Smooth muscle cell (in vitro differentiated cells): ENCODE measurements at regions not wholly inside any gene's neighbourhood (a gene's known extent, or its start where the extent isn't known, plus 50 kb on each side); places are given as distances from the start of the nearest gene placed in this dataset.

ENCODE experiments used
- DNase-seq: peaks from one replicate; lab custom pipeline; 2025; ENCODE audit not compliant: unreplicated experiment; lab: John Stamatoyannopoulos, UW
- H2AFZ ChIP-seq: fragments of 200-600 bp; sonication (generic); 2 replicates; pipeline ENCODE4 v1.6.0; 2016; ENCODE audit warnings: antibody characterized with exemption, low read depth, mild to moderate bottlenecking
- H3F3A ChIP-seq: fragments of 200-600 bp; sonication (generic); 2 replicates; pipeline ENCODE4 v1.6.0; 2017; ENCODE audit warnings: antibody characterized with exemption, low read depth
- H3K27ac ChIP-seq: fragments of 200-600 bp; sonication (generic); 2 replicates; pipeline ENCODE4 v1.5.1; 2016; ENCODE audit warnings: low read depth, mild to moderate bottlenecking
- H3K27me3 ChIP-seq: fragments of 200-600 bp; sonication (generic); 2 replicates; pipeline ENCODE4 v1.6.1; 2016; ENCODE audit warnings: low read depth, mild to moderate bottlenecking
- H3K36me3 ChIP-seq: fragments of 200-600 bp; sonication (generic); 2 replicates; pipeline ENCODE4 v1.5.1; 2016; ENCODE audit warnings: low read depth
- H3K4me1 ChIP-seq: fragments of 200-600 bp; sonication (generic); 2 replicates; pipeline ENCODE4 v1.5.1; 2016; ENCODE audit warnings: low read depth
- H3K4me2 ChIP-seq: fragments of 200-600 bp; sonication (generic); 2 replicates; pipeline ENCODE4 v1.6.0; 2016; ENCODE audit warnings: mild to moderate bottlenecking
- H3K4me3 ChIP-seq: fragments of 200-600 bp; sonication (generic); 2 replicates; pipeline ENCODE4 v1.5.1; 2016; ENCODE audit warnings: mild to moderate bottlenecking
- H3K79me2 ChIP-seq: fragments of 200-600 bp; sonication (generic); 2 replicates; pipeline ENCODE4 v1.6.0; 2016; ENCODE audit warnings: low read depth, mild to moderate bottlenecking
- H3K9ac ChIP-seq: fragments of 200-600 bp; sonication (generic); 2 replicates; pipeline ENCODE4 v1.6.0; 2016; ENCODE audit warnings: low read depth
- H3K9me3 ChIP-seq: fragments of 200-600 bp; sonication (generic); replicated peaks from 2 replicates; pipeline ENCODE4 v1.5.1; 2016; ENCODE audit warnings: low read depth
- H4K20me1 ChIP-seq: fragments of 200-600 bp; sonication (generic); 2 replicates; pipeline ENCODE4 v1.6.0; 2016; ENCODE audit warnings: low read depth
- CTCF ChIP-seq: fragments of 200-600 bp; sonication (generic); IDR thresholded peaks from 2 replicates; pipeline ENCODE4 v1.5.1; 2017; ENCODE audit warnings: borderline replicate concordance, mild to moderate bottlenecking, antibody characterized with exemption; ENCODE audit not compliant: insufficient read depth, poor library complexity, severe bottlenecking
- WGBS: methylation state at CpG from one replicate; pipeline ENCODE4 v1.1.7; 2016; ENCODE audit warnings: low lambda C conversion rate; 5-methylcytosine and 5-hydroxymethylcytosine counted together

DNA sequence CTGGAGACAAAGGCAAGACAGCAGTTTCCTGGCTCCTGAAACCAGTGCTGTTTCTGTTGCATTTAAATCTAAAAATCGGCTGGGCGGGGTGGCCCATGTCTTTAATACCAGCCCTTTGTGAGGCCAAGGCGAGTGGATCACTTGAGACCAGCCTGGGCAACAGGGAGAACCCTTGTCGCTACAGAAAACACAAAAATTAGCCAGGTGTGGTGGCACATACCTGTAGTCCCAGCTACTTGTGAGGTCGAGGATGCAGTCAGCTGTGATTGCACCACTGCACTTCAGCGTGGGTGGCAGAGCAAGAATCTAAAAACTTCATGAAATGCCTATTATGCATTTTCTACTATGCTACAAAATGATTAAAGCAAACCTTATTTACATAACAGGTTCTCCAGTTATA is 205.4 kb upstream of the ITM2A start:
- Histone ChIP-seq H2AFZ (no peak overlapping the region), H3K4me1 (no peaks in the 10 kb centered on the region), H3K27me3 (no peaks in the 10 kb centered on the region), H3K4me3 (no peak overlapping the region), H3K27ac (no peak overlapping the region), H4K20me1 (no peaks in the 10 kb centered on the region), H3K79me2 (no peaks in the 10 kb centered on the region), H3F3A (no peaks in the 10 kb centered on the region), H3K9ac (no peak overlapping the region), H3K4me2 (no peak overlapping the region), H3K36me3 (no peaks in the 10 kb centered on the region), H3K9me3 (no peaks in the 10 kb centered on the region)
- no peak for TF ChIP-seq CTCF
- 74% methylated on average over 6 of the region's 6 CpGs for WGBS
- no peak for DNase-seq

GRCh38 chrX:79570524-79571240 is 203.5 kb upstream of the ITM2A start:
- no peak overlapping the region for H3K4me2 ChIP-seq
- no peak for TF ChIP-seq CTCF

DNA sequence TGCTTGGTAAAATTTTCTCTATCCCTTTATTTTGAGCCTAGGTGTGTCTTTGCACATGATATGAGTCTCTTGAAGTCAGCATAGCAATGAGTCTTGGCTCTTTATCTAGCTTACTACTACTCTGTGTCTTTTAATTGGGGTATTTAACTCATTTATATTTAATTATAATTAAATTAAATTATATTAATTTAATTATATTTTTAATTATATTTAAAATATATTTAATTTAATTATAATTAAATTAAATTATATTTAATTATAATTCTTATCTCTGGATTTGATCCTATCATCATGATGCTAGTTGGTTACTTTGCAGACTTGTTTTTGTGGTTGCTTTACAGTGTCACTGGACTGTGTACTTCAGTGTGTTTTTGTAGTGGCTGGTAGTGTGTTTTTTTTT is 201.2 kb upstream of the ITM2A start:
- Histone ChIP-seq H3K4me3 (no peak overlapping the region), H4K20me1 (no peaks in the 10 kb centered on the region), H3K27ac (no peak overlapping the region), H3K4me2 (no peak overlapping the region), H3K79me2 (no peaks in the 10 kb centered on the region), H2AFZ (no peak overlapping the region), H3K27me3 (no peaks in the 10 kb centered on the region), H3K36me3 (no peaks in the 10 kb centered on the region), H3K9ac (no peak overlapping the region), H3K9me3 (no peaks in the 10 kb centered on the region), H3K4me1 (no peaks in the 10 kb centered on the region), H3F3A (no peaks in the 10 kb centered on the region)
- DNase-seq: no peak
- no peak for TF ChIP-seq CTCF

More at GRCh38 chrX:79570524-79571240, 203.5 kb upstream of the ITM2A start:
- Histone ChIP-seq H2AFZ (no peak overlapping the region), H3K9me3 (no peaks in the 10 kb centered on the region), H3K4me3 (no peak overlapping the region), H3K27ac (no peak overlapping the region), H3K4me1 (no peaks in the 10 kb centered on the region), H3K9ac (no peak overlapping the region), H3F3A (no peaks in the 10 kb centered on the region), H4K20me1 (no peaks in the 10 kb centered on the region), H3K79me2 (no peaks in the 10 kb centered on the region), H3K36me3 (no peaks in the 10 kb centered on the region), H3K27me3 (no peaks in the 10 kb centered on the region)
- DNase-seq: no peak
- 81% methylated on average over 8 of the region's 8 CpGs for WGBS

- H3K36me3 ChIP-seq: no peaks in the 10 kb centered on the region
- no peaks in the 10 kb centered on the region for H4K20me1 ChIP-seq
- H3F3A ChIP-seq: no peaks in the 10 kb centered on the region
- H3K4me1 ChIP-seq: no peaks in the 10 kb centered on the region
- 55% methylated on average over 2 of the region's 2 CpGs for WGBS
- no peaks in the 10 kb centered on the region for H3K79me2 ChIP-seq
- no peak overlapping the region for H3K4me2 ChIP-seq
- H2AFZ ChIP-seq: no peak overlapping the region
- no peaks in the 10 kb centered on the region for H3K27me3 ChIP-seq
- H3K27ac ChIP-seq: no peak overlapping the region
- no peak overlapping the region for H3K9ac ChIP-seq
- no peak for DNase-seq
- no peak overlapping the region for H3K4me3 ChIP-seq
- H3K9me3 ChIP-seq: no peaks in the 10 kb centered on the region
- no peak for TF ChIP-seq CTCF
Observed at GRCh38 chrX:79564362-79564761, 197.2 kb upstream of the ITM2A start.
